Posterior cingulate gyrus (tissue), 11 donors: ENCODE measurements at regions not wholly inside any gene's neighbourhood (a gene's known extent, or its start where the extent isn't known, plus 50 kb on each side); places are given as distances from the start of the nearest gene placed in this dataset.
"Not testable (repeated sequence)": the region's sequence is repeated elsewhere in the genome, so short reads cannot be mapped to it uniquely, and the experiment has no call there.

Source experiments
- DNase-seq, 10 donors: peaks; one replicate each; pipeline versions ENCODE4 v3.0.0 to v3.0.0-alpha.2; 2020 to 2021; ENCODE audit warnings: mixed read lengths in 3 of 10
- intact Hi-C: fragments of 100-400 bp; cut with DNase I; formaldehyde crosslinking; loops from one replicate; pipeline ENCODE4 v1.15.1; 2023

DNA sequence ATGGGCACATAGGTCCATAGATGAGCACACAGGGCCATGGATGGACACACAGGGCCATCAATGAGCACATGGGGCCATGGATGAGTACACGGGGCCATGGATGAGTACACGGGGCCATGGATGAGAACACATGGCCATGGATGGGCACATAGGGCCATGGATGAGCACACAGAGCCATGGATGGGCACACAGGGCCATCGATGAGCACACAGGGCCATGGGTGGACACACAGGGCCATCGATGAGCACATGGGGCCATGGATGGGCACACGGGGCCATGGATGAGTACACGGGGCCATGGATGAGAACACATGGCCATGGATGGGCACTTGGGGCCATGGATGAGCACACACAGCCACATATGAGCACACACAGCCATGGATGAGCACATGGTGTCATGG is 192.6 kb upstream of the HDAC4 start:
- DNase-seq, result peak in 3 of 10 donors; percentile 3 to 30 (median 18)

DNA sequence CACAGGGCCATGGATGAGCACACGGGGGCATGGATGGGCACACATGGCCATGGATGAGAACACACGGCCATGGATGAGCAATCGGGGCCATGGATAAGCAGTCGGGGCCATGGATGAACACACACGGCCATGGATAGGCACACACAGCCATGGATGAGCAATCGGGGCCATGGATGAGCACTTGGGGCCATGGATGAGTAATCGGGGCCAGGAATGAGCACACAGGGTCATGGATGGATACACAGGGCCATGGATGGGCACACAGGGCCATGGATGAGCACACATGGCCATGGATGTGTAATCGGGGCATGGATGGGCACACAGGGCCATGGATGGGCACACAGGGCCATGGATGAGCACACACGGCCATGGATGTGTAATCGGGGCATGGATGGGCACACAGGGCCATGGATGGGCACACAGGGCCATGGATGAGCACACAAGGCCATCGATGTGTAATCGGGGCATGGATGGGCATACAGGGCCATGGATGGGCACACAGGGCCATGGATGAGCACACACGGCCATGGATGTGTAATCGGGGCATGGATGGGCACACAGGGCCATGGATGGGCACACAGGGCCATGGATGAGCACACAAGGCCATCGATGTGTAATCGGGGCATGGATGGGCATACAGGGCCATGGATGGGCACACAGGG is 191.9 kb upstream of the HDAC4 start:
- peak in 4 of 10 donors; percentile 0 to 23 (median 6) for DNase-seq

More for the DNA sequence above, 192.6 kb upstream of the HDAC4 start:
- intact Hi-C loops, result no loop called here

GRCh38 chr2:239590995-239591915 is 190.4 kb upstream of the HDAC4 start:
- DNase-seq, result peak in 6 of 10 donors; percentile 1 to 52 (median 31)
- intact Hi-C loops, result no loop called here

More for the DNA sequence above, 191.9 kb upstream of the HDAC4 start:
- intact Hi-C loops, result not testable (repeated sequence)

DNA sequence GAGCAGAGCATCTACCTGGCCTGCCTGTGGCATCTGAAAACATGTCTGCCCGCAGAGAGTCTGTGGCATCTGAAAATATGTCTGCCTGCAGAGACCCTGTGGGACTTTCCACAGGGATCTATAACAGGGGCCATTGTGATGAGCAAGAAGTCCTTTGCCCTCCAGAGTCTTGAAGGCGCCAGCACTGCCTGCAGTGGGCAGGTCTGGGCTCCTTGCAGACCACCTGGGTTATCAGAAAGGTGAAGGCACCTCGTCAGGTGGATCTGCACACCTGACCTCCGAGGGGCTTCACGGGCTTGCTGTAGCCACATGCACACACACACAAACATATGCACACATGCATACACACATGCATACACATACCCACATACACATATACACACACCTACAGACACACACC is 189.5 kb upstream of the HDAC4 start:
- intact Hi-C loops, result no loop called here

DNA sequence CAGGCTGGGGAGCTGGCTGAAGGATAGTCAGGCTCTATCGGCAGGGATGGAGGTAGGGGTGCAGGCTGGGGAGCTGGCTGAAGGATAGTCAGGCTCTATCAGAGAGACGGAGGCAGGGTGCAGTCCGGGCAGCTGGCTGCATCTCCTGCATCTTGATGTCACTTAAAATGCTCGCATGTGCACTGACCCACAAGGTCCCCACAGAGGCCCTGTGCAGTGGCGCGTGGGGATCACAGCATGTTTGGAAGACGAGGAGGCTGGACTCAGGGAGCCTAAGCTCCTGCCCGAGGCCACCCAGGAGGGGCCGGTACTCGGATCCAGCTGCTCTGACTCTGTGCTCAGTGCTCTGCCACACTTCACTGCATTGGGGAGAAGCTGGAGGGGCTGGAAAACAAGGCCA is 189.0 kb upstream of the HDAC4 start:
- intact Hi-C loops, result no loop called here
- peak in 5 of 10 donors; percentile 5 to 79 (median 55) for DNase-seq

More for the DNA sequence above, 189.5 kb upstream of the HDAC4 start:
- DNase-seq, result peak in 4 of 10 donors; percentile 2 to 16 (median 12)

DNA sequence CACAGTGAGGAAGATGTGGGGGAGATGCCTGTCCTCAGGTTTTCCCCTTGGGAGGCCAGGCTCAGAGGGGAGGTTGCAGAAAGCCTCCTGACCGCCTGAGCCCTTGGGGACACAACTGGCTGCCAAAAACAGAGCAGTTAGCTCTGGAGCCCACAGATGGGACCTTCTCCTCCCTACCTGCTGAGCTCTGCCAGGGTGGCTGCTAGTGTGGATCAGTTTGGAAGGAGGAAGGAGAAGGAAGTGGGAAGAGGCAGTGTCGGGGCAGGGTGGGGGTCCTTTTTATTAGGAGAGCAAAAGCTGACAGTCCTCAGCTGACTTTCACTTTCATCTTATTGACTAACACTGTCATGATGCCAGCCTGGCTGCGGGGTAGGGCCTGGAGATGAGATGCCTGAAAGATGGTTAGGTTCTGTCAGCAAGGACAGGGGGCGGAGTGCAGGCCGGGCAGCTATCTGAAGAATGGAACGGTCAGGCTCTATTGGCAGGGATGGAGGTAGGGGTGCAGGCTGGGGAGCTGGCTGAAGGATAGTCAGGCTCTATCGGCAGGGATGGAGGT is 188.5 kb upstream of the HDAC4 start:
- DNase-seq, result peak in 5 of 10 donors; percentile 7 to 78 (median 56)

GRCh38 chr2:239588451-239589269 is 187.8 kb upstream of the HDAC4 start:
- intact Hi-C loops, result no loop called here
- peak in 4 of 10 donors; percentile 11 to 77 (median 41) for DNase-seq

More for the DNA sequence above, 188.5 kb upstream of the HDAC4 start:
- intact Hi-C loops, result no loop called here

GRCh38 chr2:239587841-239588240 is 187.0 kb upstream of the HDAC4 start:
- intact Hi-C loops, result no loop called here
- peak in 3 of 10 donors; percentile 39 to 49 (median 43) for DNase-seq

- intact Hi-C loops, result no loop called here
- peak in 4 of 10 donors; percentile 19 to 78 (median 66) for DNase-seq
These were observed 186.5 kb upstream of the HDAC4 start for GRCh38 chr2:239587311-239587731.

GRCh38 chr2:239586651-239587310 is 186.0 kb upstream of the HDAC4 start:
- DNase-seq, result peak in 4 of 10 donors; percentile 25 to 75 (median 69)
- intact Hi-C loops, result no loop called here

DNA sequence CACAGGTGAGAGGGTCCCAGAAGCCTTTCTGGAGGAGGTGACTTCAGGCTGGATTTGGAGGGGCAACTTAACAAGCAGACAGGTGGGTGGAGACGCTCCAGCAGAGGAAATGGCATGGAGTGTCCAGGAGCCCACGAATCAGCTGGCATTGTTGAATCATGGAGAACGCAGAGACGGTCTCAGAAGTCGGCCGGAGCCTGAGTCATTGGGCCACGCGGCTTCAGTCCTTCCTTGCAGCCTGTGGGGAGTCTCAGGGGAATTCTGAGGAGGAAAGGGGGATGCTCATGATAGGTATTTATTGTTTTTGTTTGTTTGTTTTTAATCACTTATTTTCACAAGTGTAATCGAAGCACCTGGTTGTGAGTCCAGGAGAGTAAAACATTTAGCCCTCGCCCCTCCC is 184.6 kb upstream of the HDAC4 start:
- peak in 3 of 10 donors; percentile 2 to 40 (median 28) for DNase-seq
- intact Hi-C loops, result no loop called here

- peak in 4 of 10 donors; percentile 3 to 33 (median 17) for DNase-seq
- intact Hi-C loops, result no loop called here
These were observed 184.2 kb upstream of the HDAC4 start for GRCh38 chr2:239584986-239585385.

DNA sequence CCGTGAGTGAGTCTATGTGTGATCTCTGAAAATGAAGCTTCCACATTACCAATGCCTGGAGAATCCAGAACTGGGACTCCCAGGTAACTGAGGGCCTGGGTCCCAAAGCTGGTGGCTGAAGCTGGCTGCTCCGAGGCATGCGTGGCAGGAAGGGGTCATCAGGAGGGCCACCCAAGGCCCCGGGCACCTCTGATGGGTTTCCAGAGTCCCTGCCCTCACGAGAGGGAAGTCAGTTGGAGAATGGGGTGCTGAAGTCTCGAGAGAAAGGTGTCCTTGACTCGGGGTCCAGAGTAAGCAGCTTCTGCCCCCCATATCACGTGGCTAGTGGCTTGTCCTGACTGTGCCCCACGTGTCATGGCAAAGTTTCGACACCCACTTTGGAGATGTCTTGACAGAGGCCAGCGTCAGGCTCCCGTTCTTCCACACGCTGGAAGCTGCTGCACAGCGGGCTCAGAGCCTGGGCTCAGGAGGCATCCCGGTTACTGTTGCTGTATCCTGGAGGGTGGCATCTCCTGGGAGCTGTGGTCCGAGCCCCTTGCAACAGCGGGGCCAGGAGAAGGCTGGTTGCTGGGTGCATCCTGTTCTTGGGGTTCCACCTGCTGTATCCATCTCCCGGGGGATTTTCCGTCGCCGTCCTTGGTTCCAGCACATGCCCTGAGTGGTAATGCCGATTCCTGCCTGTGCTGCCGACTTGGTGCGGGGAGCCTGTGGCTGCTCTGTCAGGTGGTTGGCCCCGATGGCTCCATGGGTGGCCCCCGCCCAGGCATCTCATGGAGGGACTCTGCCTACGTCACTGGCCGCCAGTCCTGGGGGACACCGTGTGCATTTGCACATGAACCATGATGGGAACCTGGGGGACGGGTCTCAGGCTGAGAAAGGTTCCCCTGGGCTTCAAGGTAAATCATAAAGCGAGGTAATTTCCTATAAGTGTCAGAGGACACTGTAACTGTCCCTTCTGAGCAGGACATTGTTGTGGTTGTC is 183.3 kb upstream of the HDAC4 start:
- DNase-seq, result peak in 4 of 10 donors; percentile 18 to 80 (median 70)
- intact Hi-C loops, result no loop called here

- DNase-seq, result peak in 4 of 10 donors; percentile 15 to 73 (median 52)
These were observed 182.5 kb upstream of the HDAC4 start for GRCh38 chr2:239583171-239583878.

GRCh38 chr2:239582476-239582875 is 181.7 kb upstream of the HDAC4 start:
- intact Hi-C loops, result no loop called here

More at GRCh38 chr2:239583171-239583878, 182.5 kb upstream of the HDAC4 start:
- intact Hi-C loops, result no loop called here

GRCh38 chr2:239581352-239581901 is 180.6 kb upstream of the HDAC4 start:
- DNase-seq, result peak in 4 of 10 donors; percentile 9 to 84 (median 48)
- intact Hi-C loops, result no loop called here

More at GRCh38 chr2:239582476-239582875, 181.7 kb upstream of the HDAC4 start:
- peak in 1 of 10 donors; percentile 3 for DNase-seq

- intact Hi-C loops, result no loop called here
These were observed 179.3 kb upstream of the HDAC4 start for GRCh38 chr2:239580199-239580527.

More at GRCh38 chr2:239580199-239580527, 179.3 kb upstream of the HDAC4 start:
- DNase-seq, result no peak
